ENCODE measurements at regions not wholly inside any gene's neighbourhood (a gene's known extent, or its start where the extent isn't known, plus 50 kb on each side); places are given as distances from the start of the nearest gene placed in this dataset.

- TF ChIP-seq CTCF (IDR thresholded peaks at IDR 0.05) (no peak), JUN (CRISPR knock-in tag; IDR thresholded peaks at IDR 0.05) (no peak), NFE2L1 (CRISPR knock-in tag; IDR thresholded peaks at IDR 0.05) (no peak), NR2C2 (CRISPR knock-in tag; IDR thresholded peaks at IDR 0.05) (no peak), CREB1 (CRISPR knock-in tag; IDR thresholded peaks at IDR 0.05) (no peak)
- TF ChIP-seq, protein P1, sequence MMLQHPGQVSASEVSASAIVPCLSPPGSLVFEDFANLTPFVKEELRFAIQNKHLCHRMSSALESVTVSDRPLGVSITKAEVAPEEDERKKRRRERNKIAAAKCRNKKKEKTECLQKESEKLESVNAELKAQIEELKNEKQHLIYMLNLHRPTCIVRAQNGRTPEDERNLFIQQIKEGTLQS (CRISPR knock-in tag; conservative IDR thresholded peaks at IDR 0.05) = no peak
- TF ChIP-seq, protein P2, sequence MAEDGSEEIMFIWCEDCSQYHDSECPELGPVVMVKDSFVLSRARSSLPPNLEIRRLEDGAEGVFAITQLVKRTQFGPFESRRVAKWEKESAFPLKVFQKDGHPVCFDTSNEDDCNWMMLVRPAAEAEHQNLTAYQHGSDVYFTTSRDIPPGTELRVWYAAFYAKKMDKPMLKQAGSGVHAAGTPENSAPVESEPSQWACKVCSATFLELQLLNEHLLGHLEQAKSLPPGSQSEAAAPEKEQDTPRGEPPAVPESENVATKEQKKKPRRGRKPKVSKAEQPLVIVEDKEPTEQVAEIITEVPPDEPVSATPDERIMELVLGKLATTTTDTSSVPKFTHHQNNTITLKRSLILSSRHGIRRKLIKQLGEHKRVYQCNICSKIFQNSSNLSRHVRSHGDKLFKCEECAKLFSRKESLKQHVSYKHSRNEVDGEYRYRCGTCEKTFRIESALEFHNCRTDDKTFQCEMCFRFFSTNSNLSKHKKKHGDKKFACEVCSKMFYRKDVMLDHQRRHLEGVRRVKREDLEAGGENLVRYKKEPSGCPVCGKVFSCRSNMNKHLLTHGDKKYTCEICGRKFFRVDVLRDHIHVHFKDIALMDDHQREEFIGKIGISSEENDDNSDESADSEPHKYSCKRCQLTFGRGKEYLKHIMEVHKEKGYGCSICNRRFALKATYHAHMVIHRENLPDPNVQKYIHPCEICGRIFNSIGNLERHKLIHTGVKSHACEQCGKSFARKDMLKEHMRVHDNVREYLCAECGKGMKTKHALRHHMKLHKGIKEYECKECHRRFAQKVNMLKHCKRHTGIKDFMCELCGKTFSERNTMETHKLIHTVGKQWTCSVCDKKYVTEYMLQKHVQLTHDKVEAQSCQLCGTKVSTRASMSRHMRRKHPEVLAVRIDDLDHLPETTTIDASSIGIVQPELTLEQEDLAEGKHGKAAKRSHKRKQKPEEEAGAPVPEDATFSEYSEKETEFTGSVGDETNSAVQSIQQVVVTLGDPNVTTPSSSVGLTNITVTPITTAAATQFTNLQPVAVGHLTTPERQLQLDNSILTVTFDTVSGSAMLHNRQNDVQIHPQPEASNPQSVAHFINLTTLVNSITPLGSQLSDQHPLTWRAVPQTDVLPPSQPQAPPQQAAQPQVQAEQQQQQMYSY (CRISPR knock-in tag; IDR thresholded peaks at IDR 0.05) = no peak
Observed at GRCh38 chr2:123769001-123769400, 256.1 kb upstream of the CNTNAP5 start.

All from WTC11 (cell line).